HG03097 (cell line): ENCODE measurements at regions not wholly inside any gene's neighbourhood (a gene's known extent, or its start where the extent isn't known, plus 50 kb on each side); places are given as distances from the start of the nearest gene placed in this dataset.
A peak's percentile ranks its signal among the peaks of the same experiment; 100 is the strongest.

ENCODE experiments used
- ATAC-seq: cut with Tn5 transposase; IDR thresholded peaks from one replicate; pipeline ENCODE4 v1.9.1; 2021; ENCODE audit not compliant: unreplicated experiment, low FRiP score

DNA sequence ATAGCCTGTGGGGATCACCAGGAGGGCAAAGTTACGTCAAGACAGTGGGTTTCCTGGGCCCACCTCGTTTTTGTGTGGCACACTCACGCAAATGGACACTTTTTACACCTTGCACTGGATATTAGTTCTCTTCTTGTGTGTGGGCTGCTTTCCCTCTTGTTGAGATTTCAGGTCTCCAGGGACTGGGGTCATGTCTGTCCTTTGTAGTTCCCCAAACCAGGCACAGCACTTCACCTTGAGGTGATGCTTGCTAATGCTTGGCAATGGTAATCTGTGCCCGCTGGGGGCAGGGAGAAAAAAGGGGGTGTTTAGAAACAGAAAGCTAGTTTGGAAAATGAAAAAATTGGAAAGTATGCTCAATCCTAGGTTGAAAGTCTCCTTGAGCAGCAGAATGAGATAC lies 195.3 kb downstream of the PTEN start:
- ATAC-seq = no peak

DNA sequence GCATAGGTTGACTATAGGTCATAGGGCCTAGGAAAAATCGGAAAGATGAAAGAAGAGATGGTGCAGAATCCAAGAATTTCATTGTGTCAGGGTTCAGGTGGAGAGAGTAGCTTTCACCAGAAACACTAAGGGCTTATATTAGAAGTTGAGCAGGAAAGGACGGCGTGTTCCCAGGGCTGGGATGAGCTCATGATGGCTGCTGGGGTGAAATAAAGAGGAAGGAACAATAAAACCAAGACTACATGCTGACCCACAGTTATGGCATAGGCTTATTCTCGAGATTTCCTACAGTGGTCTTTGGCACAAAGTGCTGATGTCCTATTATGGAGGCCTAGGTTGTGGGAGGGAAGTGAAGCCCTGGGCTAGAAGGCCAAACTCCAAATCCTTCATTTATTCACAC lies 195.8 kb downstream of the PTEN start:
- ATAC-seq = no peak

DNA sequence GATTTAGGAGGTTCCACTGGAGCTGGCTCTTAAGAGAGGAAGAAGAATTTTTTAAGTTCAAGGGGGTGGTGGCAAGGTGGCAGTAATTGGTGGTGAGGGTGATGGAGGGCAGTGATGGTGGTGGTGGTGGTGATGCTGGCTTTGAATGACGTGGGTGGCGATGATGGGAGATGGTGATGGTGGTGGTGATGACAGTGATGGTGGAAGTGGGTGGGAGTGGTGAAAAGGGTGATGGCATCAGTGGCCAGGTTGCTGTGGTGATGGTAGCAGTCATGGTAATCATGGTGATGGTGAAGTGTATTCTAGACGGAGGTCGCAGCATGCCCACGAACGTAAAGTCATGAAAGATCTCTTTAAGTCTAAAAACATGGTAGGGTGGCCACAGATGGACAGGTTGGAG lies 197.3 kb downstream of the PTEN start:
- ATAC-seq = no peak

- no peak for ATAC-seq
Measured at GRCh38 chr10:88062385-88062784, 199.0 kb downstream of the PTEN start.

DNA sequence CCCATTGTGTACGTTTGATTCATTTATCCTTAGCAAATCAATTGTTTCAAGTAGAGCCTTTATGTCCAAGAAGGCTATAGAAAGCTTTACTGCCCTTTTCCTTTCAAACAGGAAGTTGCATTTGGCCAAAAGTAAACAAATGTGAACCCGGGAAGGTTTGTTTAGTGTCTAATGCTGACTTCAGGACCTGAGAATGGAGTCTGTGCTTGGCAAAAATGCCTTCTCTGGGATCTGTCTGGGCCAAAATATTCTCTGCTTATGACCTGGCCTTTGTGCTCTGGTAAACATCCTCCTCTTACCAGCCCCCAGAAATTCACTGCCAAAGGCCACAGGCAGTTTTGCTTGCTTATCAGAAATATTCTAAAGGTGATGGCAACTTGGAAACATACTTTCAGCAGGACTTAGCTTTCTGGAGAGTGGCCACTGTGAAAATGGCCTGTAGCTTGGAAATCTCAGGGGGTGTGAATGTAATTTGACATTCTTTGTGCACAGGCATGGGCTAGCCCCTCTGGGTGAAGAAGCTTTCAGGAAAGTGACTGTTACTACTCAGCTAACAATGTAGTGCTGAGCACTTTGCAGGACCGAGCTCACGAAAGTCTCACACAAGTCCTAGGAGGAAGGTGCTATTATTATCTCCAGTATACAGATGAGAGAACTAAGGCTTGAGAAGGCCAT lies 199.5 kb downstream of the PTEN start:
- no peak for ATAC-seq

GRCh38 chr10:88063861-88064557 lies 200.6 kb downstream of the PTEN start:
- no peak for ATAC-seq

DNA sequence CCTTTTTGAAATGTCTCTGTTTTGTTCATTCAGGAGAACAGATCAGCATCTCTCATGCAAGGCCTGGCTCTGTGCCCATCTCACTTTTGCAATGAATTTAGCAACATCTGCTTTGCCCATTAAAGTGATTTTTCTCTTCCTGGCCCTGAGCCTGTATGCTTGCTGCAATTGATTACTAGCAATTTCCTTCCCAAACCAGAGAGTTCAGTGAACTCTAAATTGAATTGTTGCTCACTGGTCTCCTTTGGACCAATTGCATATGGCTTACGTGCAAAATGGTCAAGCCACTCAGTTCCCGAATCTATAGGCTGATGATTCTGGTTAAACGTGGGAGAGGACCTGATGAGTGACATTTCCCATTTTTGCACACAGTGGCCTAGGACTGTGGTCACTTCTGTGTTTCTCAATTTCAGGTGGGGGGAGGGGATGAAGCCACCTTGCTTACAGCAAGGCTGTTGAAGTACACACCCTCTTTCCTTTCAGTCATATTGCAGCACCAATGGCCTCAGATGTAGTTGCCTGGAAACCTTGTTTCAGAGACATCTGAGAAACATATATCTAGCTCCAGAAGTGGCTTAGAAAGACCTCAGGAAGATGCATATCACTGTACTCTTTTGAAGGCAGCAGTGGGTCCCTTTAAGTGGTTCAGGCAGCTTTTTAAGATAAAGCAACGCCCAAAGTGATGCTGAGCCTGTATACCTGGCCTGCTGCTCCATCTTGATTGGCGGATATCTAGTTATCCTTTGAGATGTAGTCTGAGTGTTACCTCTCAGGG lies 201.4 kb downstream of the PTEN start:
- ATAC-seq = peak; percentile 34

DNA sequence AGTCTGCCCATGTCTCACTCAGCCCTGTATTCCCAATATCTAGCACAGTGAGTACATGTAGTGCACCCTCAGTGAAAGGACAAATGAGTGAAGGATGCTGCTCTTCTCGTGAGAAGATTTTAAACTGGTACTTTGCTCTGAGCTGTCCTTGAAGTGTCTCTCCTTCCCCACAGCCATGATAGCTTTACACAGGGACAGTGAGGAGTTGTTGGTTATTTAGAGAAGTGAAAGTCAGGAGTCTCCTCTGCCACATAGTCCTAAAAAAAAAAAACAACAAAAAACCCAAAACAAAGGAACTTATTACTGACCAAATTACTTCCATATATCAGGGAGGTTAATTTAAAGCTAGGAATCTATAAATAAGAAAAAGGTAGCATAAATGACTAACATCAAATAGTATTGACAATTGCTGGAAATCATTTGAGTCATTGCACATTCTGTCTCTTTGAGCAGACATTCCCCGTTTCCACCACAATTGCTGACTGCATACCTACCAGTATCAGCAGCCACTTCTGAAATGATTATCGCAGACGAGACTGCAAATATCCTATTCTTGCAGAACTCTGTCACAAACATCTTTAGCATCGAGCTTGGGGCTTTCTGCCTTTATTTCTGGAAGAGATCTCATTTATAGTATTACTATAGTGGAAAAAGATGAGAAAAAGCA lies 202.1 kb downstream of the PTEN start:
- no peak for ATAC-seq

DNA sequence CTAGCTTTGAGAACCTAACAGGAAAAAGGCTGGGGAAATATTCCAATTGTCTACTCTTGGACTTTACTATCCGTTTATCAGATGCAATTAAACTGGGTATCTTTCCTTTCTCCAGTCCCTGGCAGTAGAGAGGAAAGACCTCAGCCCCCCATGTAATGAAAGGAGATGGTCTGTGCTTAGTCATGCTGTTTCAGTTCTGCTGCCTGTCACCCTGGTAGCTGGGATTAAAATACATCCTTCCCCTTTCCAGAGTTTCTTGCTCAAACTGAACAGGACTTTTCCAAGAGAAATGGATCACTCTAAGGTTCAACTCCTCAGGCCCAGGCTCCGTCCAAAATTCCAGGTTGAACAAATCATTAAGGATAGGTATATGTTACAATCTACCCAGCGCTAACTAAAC lies 202.9 kb downstream of the PTEN start:
- no peak for ATAC-seq

GRCh38 chr10:88066876-88067275 lies 203.5 kb downstream of the PTEN start:
- no peak for ATAC-seq

DNA sequence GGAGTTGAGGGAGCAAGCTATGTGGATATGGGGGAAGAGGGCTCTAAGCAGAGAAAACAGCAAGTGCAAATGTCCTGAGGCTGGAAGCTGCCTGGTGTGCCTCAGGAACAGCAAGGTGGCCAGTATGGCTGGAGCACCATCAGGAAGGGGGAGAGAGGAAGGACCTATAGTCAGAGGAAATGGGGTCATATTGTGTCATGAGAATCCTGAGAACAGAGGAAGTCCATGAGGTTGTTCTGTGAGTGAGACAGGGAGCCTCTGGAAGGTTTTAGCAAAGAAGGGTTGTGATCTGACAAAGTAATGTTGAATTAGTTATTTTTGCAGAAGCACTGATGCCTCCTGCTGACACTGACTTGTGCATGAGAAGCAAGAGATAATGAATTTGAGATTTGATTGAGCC lies 204.3 kb downstream of the PTEN start:
- no peak for ATAC-seq

GRCh38 chr10:88069338-88069737 lies 205.9 kb downstream of the PTEN start:
- no peak for ATAC-seq

DNA sequence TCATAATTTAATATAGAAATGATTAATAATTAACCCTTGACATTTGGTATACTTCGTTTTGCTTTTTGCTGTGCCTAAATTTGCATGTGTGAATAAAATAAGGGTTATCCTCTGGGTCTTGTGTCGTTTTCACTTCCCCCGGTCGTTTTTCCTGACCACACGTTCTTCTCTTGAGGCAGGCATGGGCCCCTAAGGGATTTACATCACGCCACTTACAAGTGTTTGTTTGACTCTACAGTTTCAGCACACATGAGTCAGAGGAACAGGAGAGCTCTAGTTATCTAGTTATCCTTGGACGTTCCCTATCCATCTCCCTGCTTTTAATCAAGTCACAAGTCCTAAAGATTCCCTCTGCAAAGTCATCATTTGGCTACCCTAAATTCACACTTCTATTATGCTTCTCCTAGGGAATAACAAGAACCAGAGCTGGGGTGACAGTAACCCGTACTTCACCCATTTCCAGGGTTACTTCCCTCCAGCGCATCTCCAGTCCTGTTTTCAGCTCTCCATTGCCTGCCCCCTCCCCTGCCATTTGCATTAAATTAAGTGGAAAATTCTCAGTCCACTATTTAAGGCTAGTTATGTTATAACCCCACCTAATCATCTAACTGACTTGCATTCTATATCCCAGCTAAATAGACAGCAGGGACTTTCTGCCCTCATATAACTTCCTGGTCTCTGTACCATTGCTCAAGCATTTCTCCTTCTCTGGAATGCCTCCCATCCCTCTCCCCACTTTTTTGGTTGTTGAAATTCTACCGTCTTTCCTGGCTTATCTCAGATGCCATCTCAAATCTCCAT lies 206.9 kb downstream of the PTEN start:
- peak; percentile 34 for ATAC-seq

DNA sequence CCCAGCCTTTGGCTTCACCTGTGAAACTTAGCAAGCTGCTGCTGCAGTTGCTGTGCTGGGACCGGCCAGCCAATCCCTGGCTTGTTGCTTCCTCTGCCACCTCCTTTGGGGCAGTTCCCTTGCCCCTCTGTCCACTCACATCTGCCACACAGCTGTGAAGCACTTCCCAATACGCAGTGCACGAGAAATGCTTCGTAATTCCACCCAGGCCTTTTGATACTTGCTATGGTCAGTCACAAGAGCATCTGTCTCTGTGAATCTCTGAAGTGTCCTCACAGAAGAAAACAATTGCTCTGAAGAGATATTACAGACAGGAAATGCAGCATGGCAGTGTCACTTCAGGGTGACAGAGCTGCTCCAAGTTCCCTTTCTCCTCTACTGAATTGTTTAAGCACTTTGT lies 208.5 kb downstream of the PTEN start:
- no peak for ATAC-seq

DNA sequence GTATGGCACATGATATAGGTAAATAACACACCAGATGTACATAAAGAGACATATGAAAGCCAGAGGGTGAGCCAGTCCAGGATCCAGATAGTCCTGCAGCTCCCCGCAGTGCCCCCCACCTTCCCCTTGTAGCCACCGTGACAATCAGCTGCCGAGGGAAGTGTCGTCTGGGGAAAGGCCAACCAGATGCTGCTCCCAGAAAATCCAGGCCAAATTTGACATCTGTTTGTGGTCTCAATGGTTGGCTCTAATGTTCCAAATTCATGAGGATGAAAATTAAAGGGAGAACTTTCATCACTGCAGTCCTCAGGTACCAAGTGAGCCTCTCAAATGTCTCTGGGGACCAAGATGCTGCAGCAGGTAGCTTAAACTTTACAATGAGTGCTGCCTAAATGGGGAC lies 210.3 kb downstream of the PTEN start:
- ATAC-seq = no peak

DNA sequence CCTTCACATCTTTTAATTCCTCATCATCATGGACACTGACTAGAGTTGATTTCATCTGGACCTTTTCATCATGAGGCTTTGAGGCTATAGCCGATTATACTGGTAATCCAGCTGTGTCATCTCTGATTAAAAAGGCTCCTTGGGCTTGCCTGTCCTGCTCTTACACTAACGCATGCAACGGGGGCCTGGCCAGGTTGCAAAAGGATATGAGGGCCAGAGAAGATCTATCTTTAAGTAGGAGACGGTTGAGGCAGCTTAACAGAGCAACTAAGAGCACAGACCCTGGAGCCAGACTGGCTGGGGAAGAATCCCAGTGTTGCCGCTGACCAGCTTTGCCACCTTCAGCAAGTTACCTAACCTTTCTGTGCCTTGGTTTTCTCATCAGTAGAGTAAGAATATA lies 211.5 kb downstream of the PTEN start:
- ATAC-seq = no peak

- ATAC-seq = peak; percentile 39
Measured at GRCh38 chr10:88076027-88076880, 212.8 kb downstream of the PTEN start.

- ATAC-seq = no peak
Measured at GRCh38 chr10:88077977-88078376, 214.6 kb downstream of the PTEN start.

- ATAC-seq = peak; percentile 31
Measured at GRCh38 chr10:88080213-88080612, 216.8 kb downstream of the PTEN start.
